T-helper 1 cell treated with Interleukin-12 subunit alpha and Interleukin-12 subunit beta and Interleukin-4 antibody, amounts not matched to agents 30 ng/mL and 1 ng/mL, for 36 hours (primary cell): ENCODE measurements at regions not wholly inside any gene's neighbourhood (a gene's known extent, or its start where the extent isn't known, plus 50 kb on each side); places are given as distances from the start of the nearest gene placed in this dataset.

Experiments
- intact Hi-C: fragments of 100-400 bp; cut with micrococcal nuclease; formaldehyde crosslinking; loops from one replicate; pipeline ENCODE4 v1.15.1; 2024

GRCh38 chr5:174282391-174282790 lies 236.9 kb downstream of the NSG2 start:
- intact Hi-C loops = no loop called here

GRCh38 chr5:174283211-174284005 lies 237.9 kb downstream of the NSG2 start:
- intact Hi-C loops = no loop called here

- intact Hi-C loops = no loop called here
These were observed 239.4 kb downstream of the NSG2 start for GRCh38 chr5:174284873-174285272.

GRCh38 chr5:174287761-174288160 lies 242.3 kb downstream of the NSG2 start:
- intact Hi-C loops = no loop called here

GRCh38 chr5:174288439-174288838 lies 242.9 kb downstream of the NSG2 start:
- intact Hi-C loops = no loop called here

- intact Hi-C loops = no loop called here
These were observed 245.7 kb downstream of the NSG2 start for GRCh38 chr5:174291162-174291561.

- intact Hi-C loops = no loop called here
These were observed 246.8 kb downstream of the NSG2 start for GRCh38 chr5:174292348-174292747.

GRCh38 chr5:174293006-174293405 lies 247.5 kb downstream of the NSG2 start:
- intact Hi-C loops = no loop called here

GRCh38 chr5:174293481-174293880 lies 248.0 kb downstream of the NSG2 start:
- intact Hi-C loops = no loop called here

- intact Hi-C loops = no loop called here
These were observed 249.6 kb downstream of the NSG2 start for GRCh38 chr5:174294891-174295620.

GRCh38 chr5:174295702-174296436 lies 250.4 kb downstream of the NSG2 start:
- intact Hi-C loops = no loop called here

- intact Hi-C loops = no loop called here
These were observed 254.8 kb downstream of the NSG2 start for GRCh38 chr5:174300118-174300940.

GRCh38 chr5:174300941-174301761 lies 255.6 kb downstream of the NSG2 start:
- intact Hi-C loops = no loop called here

- intact Hi-C loops = no loop called here
These were observed 256.5 kb downstream of the NSG2 start for GRCh38 chr5:174301848-174302625.

GRCh38 chr5:174303035-174303434 lies 257.5 kb downstream of the NSG2 start:
- intact Hi-C loops = no loop called here

GRCh38 chr5:174303437-174304045 lies 258.0 kb downstream of the NSG2 start:
- intact Hi-C loops = no loop called here

GRCh38 chr5:174305241-174305681 lies 259.8 kb downstream of the NSG2 start:
- intact Hi-C loops = no loop called here

GRCh38 chr5:174306345-174307030 lies 261.0 kb downstream of the NSG2 start:
- intact Hi-C loops = no loop called here
